Endothelial cell of umbilical vein (primary cell): ENCODE measurements at regions not wholly inside any gene's neighbourhood (a gene's known extent, or its start where the extent isn't known, plus 50 kb on each side); places are given as distances from the start of the nearest gene placed in this dataset.

Experiments
- BruUV-seq: library from RNA; stranded (reverse); fragments of 400-500 nt; replicated peaks from 2 replicates; lab custom pipeline; 2021; lab: Mats Ljungman, UMichigan
- CTCF ChIA-PET: fragments of 300-600, 350-600 bp; sonication (Branson Sonifier 250); formaldehyde crosslinking; loops from one replicate; lab custom pipeline; 2021; ENCODE audit warnings: antibody characterized with exemption, inconsistent platforms; lab: Charles Lee
- POLR2A ChIA-PET: fragments of 300-600, 350-600 bp; sonication (Branson Sonifier 250); formaldehyde crosslinking; loops from one replicate; lab custom pipeline; 2021; ENCODE audit warnings: antibody characterized with exemption, inconsistent platforms; lab: Charles Lee
- DNase-seq: peaks from one replicate; pipeline ENCODE4 v3.0.0-alpha.2; 2011; ENCODE audit warnings: low read depth, low spot score
- FAIRE-seq: peaks from 2 replicates; lab custom pipeline; 2011; peaks lifted over from hg19 to GRCh38; lab: Jason Lieb, UNC
- H2AFZ ChIP-seq: 2 replicates; pipeline ENCODE4 v1.6.0; 2012; ENCODE audit warnings: low read depth, low read length, control low read depth, inconsistent platforms
- H3K27ac ChIP-seq: 2 replicates; pipeline ENCODE4 v1.5.1; 2011; ENCODE audit warnings: low read depth, mild to moderate bottlenecking, control low read depth, low read length, moderate library complexity; ENCODE audit not compliant: insufficient read depth
- H3K27me3 ChIP-seq, 2 experiments: 2 replicates each; pipeline versions ENCODE4 v1.6.0 to v1.6.1; 2011; ENCODE audit warnings: low read length in 2 of 2, mixed read lengths in 1 of 2; ENCODE audit not compliant: control insufficient read depth in 2 of 2, insufficient read depth in 2 of 2
- H3K36me3 ChIP-seq, 2 experiments: 2 replicates in 1 of 2; 3 replicates in 1 of 2; pipeline ENCODE4 v1.5.1; 2011; ENCODE audit warnings: low read length in 2 of 2, mild to moderate bottlenecking in 1 of 2, moderate library complexity in 1 of 2; ENCODE audit not compliant: control insufficient read depth in 2 of 2, insufficient read depth in 2 of 2; ENCODE audit errors: extremely low read depth in 1 of 2
- H3K4me1 ChIP-seq: 3 replicates; pipeline ENCODE4 v1.5.1; 2011; ENCODE audit warnings: mild to moderate bottlenecking, low read length; ENCODE audit not compliant: control insufficient read depth, insufficient read depth; ENCODE audit errors: extremely low read depth
- H3K4me2 ChIP-seq: 2 replicates; pipeline ENCODE4 v1.6.1; 2011; ENCODE audit warnings: low read length, control low read depth, mixed read lengths; ENCODE audit not compliant: insufficient read depth
- H3K4me3 ChIP-seq, 3 experiments: fragments of 200-600 bp in 1 of 3; sonication (generic), shearing (Covaris generic) in 1 of 3; replicated peaks in 1 of 3; 2 replicates each; pipeline ENCODE4 v1.5.1; 2011 to 2016; ENCODE audit warnings: control low read depth in 3 of 3, low read length in 3 of 3, mild to moderate bottlenecking in 2 of 3, inconsistent platforms in 1 of 3, low read depth in 1 of 3, moderate library complexity in 1 of 3; ENCODE audit not compliant: insufficient read depth in 1 of 3
- H3K79me2 ChIP-seq: 2 replicates; pipeline ENCODE4 v1.6.0; 2012; ENCODE audit warnings: low read length, inconsistent platforms; ENCODE audit not compliant: control insufficient read depth, insufficient read depth
- H3K9ac ChIP-seq: replicated peaks from 2 replicates; pipeline ENCODE3; 2011; ENCODE audit warnings: low read length, control low read depth; ENCODE audit not compliant: insufficient read depth; ENCODE audit errors: extremely low read depth
- H3K9me1 ChIP-seq: replicated peaks from 3 replicates; pipeline ENCODE4 v1.6.0; 2011; ENCODE audit warnings: mild to moderate bottlenecking, low read length; ENCODE audit not compliant: control insufficient read depth, insufficient read depth; ENCODE audit errors: extremely low read depth
- H3K9me3 ChIP-seq: replicated peaks from 2 replicates; pipeline ENCODE4 v1.5.1; 2012; ENCODE audit warnings: low read length, inconsistent platforms; ENCODE audit not compliant: control insufficient read depth, insufficient read depth
- H4K20me1 ChIP-seq: replicated peaks from 2 replicates; pipeline ENCODE3; 2011; ENCODE audit warnings: mild to moderate bottlenecking, low read length; ENCODE audit not compliant: control insufficient read depth, insufficient read depth; ENCODE audit errors: extremely low read depth
- CTCF ChIP-seq, 2 donors: IDR thresholded peaks; 1 replicate in 1 of 2; 2 replicates in 1 of 2; pipeline ENCODE4 v1.5.1; 2011; ENCODE audit warnings: low read length in 2 of 2, mild to moderate bottlenecking in 2 of 2, moderate library complexity in 2 of 2, control low read depth in 1 of 2, inconsistent platforms in 1 of 2, low read depth in 1 of 2; ENCODE audit not compliant: insufficient read depth in 1 of 2; ENCODE audit errors: extremely low read depth in 1 of 2
- EZH2 ChIP-seq: IDR thresholded peaks from 2 replicates; pipeline ENCODE4 v1.6.1; 2012; ENCODE audit warnings: borderline replicate concordance, low read depth, mild to moderate bottlenecking, moderate library complexity, low read length, inconsistent platforms; ENCODE audit not compliant: severe bottlenecking
- FOS ChIP-seq: IDR thresholded peaks from 2 replicates; pipeline ENCODE4 v1.6.1; 2011; ENCODE audit warnings: mild to moderate bottlenecking, low read length, moderate library complexity, borderline replicate concordance; ENCODE audit not compliant: insufficient read depth
- GATA2 ChIP-seq: IDR thresholded peaks from 2 replicates; pipeline ENCODE4 v1.7.0; 2011; ENCODE audit warnings: low read depth, mild to moderate bottlenecking, moderate library complexity, mixed read lengths, low read length; ENCODE audit not compliant: insufficient read length, insufficient read depth
- JUN ChIP-seq: IDR thresholded peaks from 2 replicates; pipeline ENCODE4 v1.6.1; 2011; ENCODE audit warnings: borderline replicate concordance, low read depth; ENCODE audit not compliant: insufficient read length, insufficient read depth
- MAX ChIP-seq: IDR thresholded peaks from 2 replicates; pipeline ENCODE4 v1.6.1; 2011; ENCODE audit not compliant: insufficient read depth, insufficient read length
- MYC ChIP-seq: IDR thresholded peaks from one replicate; pipeline ENCODE4 v1.6.1; 2011; ENCODE audit warnings: mild to moderate bottlenecking, low read depth, low read length
- POLR2A ChIP-seq: IDR thresholded peaks from 2 replicates; pipeline ENCODE4 v1.6.1; 2012; ENCODE audit warnings: low read depth, mild to moderate bottlenecking, control low read depth, low read length
- POLR2AphosphoS5 ChIP-seq: IDR thresholded peaks from 2 replicates; pipeline ENCODE4 v1.6.1; 2012; ENCODE audit warnings: low read depth, mild to moderate bottlenecking, control low read depth, low read length, moderate library complexity; ENCODE audit not compliant: insufficient read depth
- dilution Hi-C: fragments of 300-500 bp; cut with MboI; formaldehyde crosslinking; loops from one replicate; pipeline ENCODE4 v1.15.0; 2019; ENCODE audit warnings: low sequenced_read_pairs; ENCODE audit not compliant: extremely low pct_ligation_motif_present
- intact Hi-C: fragments of 100-400 bp; cut with micrococcal nuclease; formaldehyde crosslinking; loops from one replicate; pipeline ENCODE4 v1.10.0; 2022

GRCh38 chr6:26272171-26272637, 92.8 kb upstream of the BTN3A2 start:
- H3K9me1 ChIP-seq: no peaks in the 10 kb centered on the region

More at GRCh38 chr6:26272171-26272637, 92.8 kb upstream of the BTN3A2 start:
- peak overlapping the region; percentile 34 to 77 (median 36) for H3K4me3 ChIP-seq
- H3K36me3 ChIP-seq: no peaks in the 10 kb centered on the region
- peak overlapping the region; percentile 84 for H2AFZ ChIP-seq
- TF ChIP-seq JUN (no peak), GATA2 (no peak), MAX (no peak), POLR2AphosphoS5 (no peak), CTCF (IDR thresholded peaks at IDR 0.05; ENCODE audit: extremely low read depth in 1 of 2, insufficient read depth in 1 of 2, low read depth in 1 of 2, low read length in 2 of 2) (no peak), FOS (no peak), POLR2A (no peak), EZH2 (no peak), MYC (no peak)
- ChIA-PET CTCF (interaction anchor here (0.8 to 3.9 kb wide), 13 partner anchors 10 to 323 kb away, joined by 3 to 23 read pairs (median 4); a partner anchor contains a TSS), POLR2A (interaction anchor here (0.5 to 7.3 kb wide), 12 partner anchors 12 to 1621 kb away, joined by 3 to 60 read pairs (median 4); a partner anchor contains a TSS)
- H3K27ac ChIP-seq: peak overlapping the region; percentile 72
- dilution Hi-C loops (no loop called here), intact Hi-C loops (loop anchor here (1.0 to 5.0 kb wide), 8 partner anchors 22 to 861 kb away; a partner anchor contains a TSS)
- H3K9ac ChIP-seq: peak overlapping the region; percentile 86
- FAIRE-seq (no peak), DNase-seq (no peak)
- H3K9me3 ChIP-seq: no peaks in the 10 kb centered on the region
- H4K20me1 ChIP-seq: no peaks in the 10 kb centered on the region
- peak overlapping the region; percentile 98 for H3K4me2 ChIP-seq
- no TSS peak for BruUV-seq
- no peaks in the 10 kb centered on the region for H3K27me3 ChIP-seq
- H3K79me2 ChIP-seq: no peaks in the 10 kb centered on the region
- H3K4me1 ChIP-seq: peaks cover 27% of the 10 kb centered on the region
